ENCODE measurements at regions not wholly inside any gene's neighbourhood (a gene's known extent, or its start where the extent isn't known, plus 50 kb on each side); places are given as distances from the start of the nearest gene placed in this dataset.

GRCh38 chr19:29118389-29118788 lies 94.6 kb downstream of the UQCRFS1 start:
- TF ChIP-seq SUZ12 (IDR thresholded peaks at IDR 0.05; ENCODE audit: extremely low read depth, insufficient read depth, insufficient read length) (no peak), ZNF274 (IDR thresholded peaks at IDR 0.05; ENCODE audit: low read depth, low read length) (no peak), YY1 (IDR thresholded peaks at IDR 0.05; ENCODE audit: insufficient read depth, insufficient read length) (no peak)

Measured in NT2/D1 (cell line).